ENCODE measurements at regions not wholly inside any gene's neighbourhood (a gene's known extent, or its start where the extent isn't known, plus 50 kb on each side); places are given as distances from the start of the nearest gene placed in this dataset.
A peak's percentile ranks its signal among the peaks of the same experiment; 100 is the strongest.

- DNase-seq = peak; percentile 32
These were observed 1074.4 kb downstream of the CDH9 start for GRCh38 chr5:25964009-25964372.

- peak; percentile 54 for DNase-seq
These were observed 1075.0 kb downstream of the CDH9 start for GRCh38 chr5:25963251-25964008.

GRCh38 chr5:25955337-25955736 is 1083.0 kb downstream of the CDH9 start:
- no peak for DNase-seq

- DNase-seq = no peak
These were observed 1087.7 kb downstream of the CDH9 start for GRCh38 chr5:25950681-25951080.

- no peak for DNase-seq
These were observed 1090.1 kb downstream of the CDH9 start for GRCh38 chr5:25948278-25948677.

GRCh38 chr5:25944786-25945185 is 1093.6 kb downstream of the CDH9 start:
- no peak for DNase-seq

GRCh38 chr5:25909163-25909562 is 1129.2 kb downstream of the CDH9 start:
- DNase-seq = no peak

- no peak for DNase-seq
These were observed 1132.7 kb downstream of the CDH9 start for GRCh38 chr5:25905646-25906045.

- no peak for DNase-seq
These were observed 1146.2 kb downstream of the CDH9 start for GRCh38 chr5:25892211-25892610.

GRCh38 chr5:25891691-25892090 is 1146.7 kb downstream of the CDH9 start:
- no peak for DNase-seq

- DNase-seq = no peak
These were observed 1156.9 kb downstream of the CDH9 start for GRCh38 chr5:25881318-25882036.

- no peak for DNase-seq
These were observed 1174.6 kb downstream of the CDH9 start for GRCh38 chr5:25863811-25864210.

- DNase-seq = no peak
These were observed 1176.1 kb downstream of the CDH9 start for GRCh38 chr5:25862276-25862675.

GRCh38 chr5:25858019-25858418 is 1180.4 kb downstream of the CDH9 start:
- no peak for DNase-seq

- no peak for DNase-seq
These were observed 1187.1 kb downstream of the CDH9 start for GRCh38 chr5:25851301-25851700.

- DNase-seq = no peak
These were observed 1187.8 kb downstream of the CDH9 start for GRCh38 chr5:25850581-25850980.

- DNase-seq = no peak
These were observed 1189.1 kb downstream of the CDH9 start for GRCh38 chr5:25849270-25849669.

- DNase-seq = no peak
These were observed 1178.6 kb upstream of the CDH10 start for GRCh38 chr5:25823330-25823873.
